ENCODE measurements at regions not wholly inside any gene's neighbourhood (a gene's known extent, or its start where the extent isn't known, plus 50 kb on each side); places are given as distances from the start of the nearest gene placed in this dataset.

GRCh38 chr2:236940497-236940896 is 145.2 kb upstream of the COPS8 start:
- DNase-seq = no peak

- no peak for DNase-seq
These were observed 144.7 kb upstream of the COPS8 start for GRCh38 chr2:236940916-236941520.

- DNase-seq = no peak
These were observed 144.1 kb upstream of the COPS8 start for GRCh38 chr2:236941551-236941950.

GRCh38 chr2:236942554-236942953 is 143.1 kb upstream of the COPS8 start:
- DNase-seq = no peak

- no peak for DNase-seq
These were observed 142.6 kb upstream of the COPS8 start for GRCh38 chr2:236943068-236943467.

GRCh38 chr2:236943841-236944513 is 141.7 kb upstream of the COPS8 start:
- DNase-seq = no peak

GRCh38 chr2:236944561-236944960 is 141.1 kb upstream of the COPS8 start:
- DNase-seq = no peak

- DNase-seq = no peak
These were observed 140.2 kb upstream of the COPS8 start for GRCh38 chr2:236945431-236946016.

GRCh38 chr2:236946871-236947270 is 138.8 kb upstream of the COPS8 start:
- DNase-seq = no peak

GRCh38 chr2:236947294-236947693 is 138.4 kb upstream of the COPS8 start:
- no peak for DNase-seq

- no peak for DNase-seq
These were observed 137.8 kb upstream of the COPS8 start for GRCh38 chr2:236947896-236948295.

GRCh38 chr2:236949089-236949905 is 136.4 kb upstream of the COPS8 start:
- DNase-seq = no peak

GRCh38 chr2:236951830-236952475 is 133.7 kb upstream of the COPS8 start:
- no peak for DNase-seq

- no peak for DNase-seq
These were observed 131.0 kb upstream of the COPS8 start for GRCh38 chr2:236954641-236955040.

- DNase-seq = no peak
These were observed 130.1 kb upstream of the COPS8 start for GRCh38 chr2:236955521-236956030.

- peak; percentile 9 for DNase-seq
These were observed 129.6 kb upstream of the COPS8 start for GRCh38 chr2:236956031-236956618.

- no peak for DNase-seq
These were observed 129.0 kb upstream of the COPS8 start for GRCh38 chr2:236956641-236957040.

GRCh38 chr2:236959036-236959435 is 126.7 kb upstream of the COPS8 start:
- no peak for DNase-seq

GRCh38 chr2:236959876-236960275 is 125.8 kb upstream of the COPS8 start:
- no peak for DNase-seq

GRCh38 chr2:236960531-236960930 is 125.2 kb upstream of the COPS8 start:
- DNase-seq = no peak

- DNase-seq = no peak
These were observed 122.9 kb upstream of the COPS8 start for GRCh38 chr2:236962816-236963215.

GRCh38 chr2:236963631-236964182 is 122.0 kb upstream of the COPS8 start:
- no peak for DNase-seq
